ENCODE measurements at regions not wholly inside any gene's neighbourhood (a gene's known extent, or its start where the extent isn't known, plus 50 kb on each side); places are given as distances from the start of the nearest gene placed in this dataset.

DNA sequence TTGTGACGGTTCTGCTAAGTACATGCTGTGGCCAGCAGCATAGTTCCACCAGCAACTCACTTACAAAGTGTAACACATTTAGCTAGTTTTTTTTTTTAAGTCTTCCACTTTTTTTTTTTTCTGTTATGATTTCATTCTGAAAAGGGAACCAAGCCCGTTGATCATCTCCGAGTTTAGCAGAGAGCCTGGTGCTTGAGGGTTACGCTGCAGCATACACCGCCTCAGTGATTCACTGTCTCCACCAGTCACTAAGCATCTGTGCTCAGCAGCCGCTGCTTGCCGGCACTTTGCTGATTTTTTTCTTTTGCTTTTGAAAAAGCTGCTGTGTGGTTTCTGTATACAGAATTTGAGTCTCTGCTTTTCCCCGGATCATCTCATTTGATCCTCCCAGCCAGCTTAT, 194.5 kb upstream of the CDH13 start:
- Histone ChIP-seq H3K4me1 (ENCODE audit: insufficient read depth, low read length) (no peaks in the 10 kb centered on the region), H3K4me3 (ENCODE audit: low read length) (no peak overlapping the region), H3K36me3 (ENCODE audit: insufficient read depth, low read length) (no peaks in the 10 kb centered on the region), H3K9me3 (ENCODE audit: control insufficient read depth in 1 of 2, insufficient read depth in 1 of 2, low read length in 2 of 2) (no peaks in the 10 kb centered on the region), H3K27ac (ENCODE audit: low read depth in 1 of 2, low read length in 2 of 2) (no peak overlapping the region), H3K27me3 (ENCODE audit: control insufficient read depth in 1 of 2, insufficient read depth in 2 of 2, low read length in 2 of 2) (no peaks in the 10 kb centered on the region)
- ATAC-seq (ENCODE audit: poor library complexity) (no peak), DNase-seq (peak in 1 of 14 experiments; percentile 34)
- CTCF ChIA-PET = interaction anchor here (0.6 kb wide), 1 partner anchor 65 kb away, joined by 4 read pairs; no protein-coding TSS in a partner anchor
- TF ChIP-seq, protein P1, sequence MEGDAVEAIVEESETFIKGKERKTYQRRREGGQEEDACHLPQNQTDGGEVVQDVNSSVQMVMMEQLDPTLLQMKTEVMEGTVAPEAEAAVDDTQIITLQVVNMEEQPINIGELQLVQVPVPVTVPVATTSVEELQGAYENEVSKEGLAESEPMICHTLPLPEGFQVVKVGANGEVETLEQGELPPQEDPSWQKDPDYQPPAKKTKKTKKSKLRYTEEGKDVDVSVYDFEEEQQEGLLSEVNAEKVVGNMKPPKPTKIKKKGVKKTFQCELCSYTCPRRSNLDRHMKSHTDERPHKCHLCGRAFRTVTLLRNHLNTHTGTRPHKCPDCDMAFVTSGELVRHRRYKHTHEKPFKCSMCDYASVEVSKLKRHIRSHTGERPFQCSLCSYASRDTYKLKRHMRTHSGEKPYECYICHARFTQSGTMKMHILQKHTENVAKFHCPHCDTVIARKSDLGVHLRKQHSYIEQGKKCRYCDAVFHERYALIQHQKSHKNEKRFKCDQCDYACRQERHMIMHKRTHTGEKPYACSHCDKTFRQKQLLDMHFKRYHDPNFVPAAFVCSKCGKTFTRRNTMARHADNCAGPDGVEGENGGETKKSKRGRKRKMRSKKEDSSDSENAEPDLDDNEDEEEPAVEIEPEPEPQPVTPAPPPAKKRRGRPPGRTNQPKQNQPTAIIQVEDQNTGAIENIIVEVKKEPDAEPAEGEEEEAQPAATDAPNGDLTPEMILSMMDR (IDR thresholded peaks at IDR 0.05) = no peak
- peaks cover 2% of the 10 kb centered on the region for H3K9me3 Mint-ChIP-seq
- H3K4me1 Mint-ChIP-seq (ENCODE audit: low read depth) = no peaks in the 10 kb centered on the region
- peaks cover 12% of the 10 kb centered on the region for H3K27me3 Mint-ChIP-seq
- H3K4me3 Mint-ChIP-seq = no peak overlapping the region
- no peaks in the 10 kb centered on the region for H3K36me3 Mint-ChIP-seq (ENCODE audit: low read depth)
- intact Hi-C loops (cut with DNase I, micrococcal nuclease) = no loop called here
- H3K27ac Mint-ChIP-seq = no peak overlapping the region
- POLR2A ChIA-PET = no interaction called here

- ATAC-seq (ENCODE audit: poor library complexity) = no peak
- Histone ChIP-seq H3K27ac (ENCODE audit: low read depth in 1 of 2, low read length in 2 of 2) (no peak overlapping the region), H3K4me3 (ENCODE audit: low read length) (no peak overlapping the region), H3K9me3 (ENCODE audit: control insufficient read depth in 1 of 2, insufficient read depth in 1 of 2, low read length in 2 of 2) (no peaks in the 10 kb centered on the region), H3K4me1 (ENCODE audit: insufficient read depth, low read length) (no peaks in the 10 kb centered on the region), H3K27me3 (ENCODE audit: control insufficient read depth in 1 of 2, insufficient read depth in 2 of 2, low read length in 2 of 2) (no peaks in the 10 kb centered on the region), H3K36me3 (ENCODE audit: insufficient read depth, low read length) (no peaks in the 10 kb centered on the region)
- DNase-seq = no peak
- Mint-ChIP-seq H3K27me3 (peaks cover 16% of the 10 kb centered on the region), H3K4me1 (ENCODE audit: low read depth) (no peaks in the 10 kb centered on the region), H3K9me3 (no peaks in the 10 kb centered on the region), H3K36me3 (ENCODE audit: low read depth) (no peaks in the 10 kb centered on the region), H3K4me3 (no peak overlapping the region), H3K27ac (no peak overlapping the region)
- intact Hi-C loops (cut with DNase I, micrococcal nuclease) = no loop called here
- ChIA-PET CTCF (no interaction called here), POLR2A (no interaction called here)
- TF ChIP-seq, protein P1 (IDR thresholded peaks at IDR 0.05) = no peak
Measured at GRCh38 chr16:82425661-82426060, 201.1 kb upstream of the CDH13 start.

- Histone ChIP-seq H3K36me3 (ENCODE audit: insufficient read depth, low read length) (no peaks in the 10 kb centered on the region), H3K9me3 (ENCODE audit: control insufficient read depth in 1 of 2, insufficient read depth in 1 of 2, low read length in 2 of 2) (no peaks in the 10 kb centered on the region), H3K4me1 (ENCODE audit: insufficient read depth, low read length) (no peaks in the 10 kb centered on the region), H3K27ac (ENCODE audit: low read depth in 1 of 2, low read length in 2 of 2) (no peak overlapping the region), H3K4me3 (ENCODE audit: low read length) (no peak overlapping the region), H3K27me3 (ENCODE audit: control insufficient read depth in 1 of 2, insufficient read depth in 2 of 2, low read length in 2 of 2) (no peaks in the 10 kb centered on the region)
- CTCF ChIA-PET = no interaction called here
- H3K9me3 Mint-ChIP-seq = no peaks in the 10 kb centered on the region
- no peak overlapping the region for H3K27ac Mint-ChIP-seq
- no peak overlapping the region for H3K4me3 Mint-ChIP-seq
- H3K4me1 Mint-ChIP-seq (ENCODE audit: low read depth) = no peaks in the 10 kb centered on the region
- H3K36me3 Mint-ChIP-seq (ENCODE audit: low read depth) = no peaks in the 10 kb centered on the region
- peaks cover 15% of the 10 kb centered on the region for H3K27me3 Mint-ChIP-seq
- ATAC-seq (ENCODE audit: poor library complexity) (no peak), DNase-seq (no peak)
- intact Hi-C loops (cut with DNase I, micrococcal nuclease) = no loop called here
- TF ChIP-seq, protein P1 (IDR thresholded peaks at IDR 0.05) = no peak
- POLR2A ChIA-PET = no interaction called here
Measured at GRCh38 chr16:82421851-82422250, 204.9 kb upstream of the CDH13 start.
